GM12874 (cell line): ENCODE measurements at regions not wholly inside any gene's neighbourhood (a gene's known extent, or its start where the extent isn't known, plus 50 kb on each side); places are given as distances from the start of the nearest gene placed in this dataset.

Source experiments
- TF ChIP-seq, protein P1 (sequence below): IDR thresholded peaks from 2 replicates; pipeline ENCODE4 v1.5.1; 2011; ENCODE audit warnings: low read depth, mild to moderate bottlenecking, control low read depth, low read length, moderate library complexity; ENCODE audit not compliant: insufficient read depth

DNA sequence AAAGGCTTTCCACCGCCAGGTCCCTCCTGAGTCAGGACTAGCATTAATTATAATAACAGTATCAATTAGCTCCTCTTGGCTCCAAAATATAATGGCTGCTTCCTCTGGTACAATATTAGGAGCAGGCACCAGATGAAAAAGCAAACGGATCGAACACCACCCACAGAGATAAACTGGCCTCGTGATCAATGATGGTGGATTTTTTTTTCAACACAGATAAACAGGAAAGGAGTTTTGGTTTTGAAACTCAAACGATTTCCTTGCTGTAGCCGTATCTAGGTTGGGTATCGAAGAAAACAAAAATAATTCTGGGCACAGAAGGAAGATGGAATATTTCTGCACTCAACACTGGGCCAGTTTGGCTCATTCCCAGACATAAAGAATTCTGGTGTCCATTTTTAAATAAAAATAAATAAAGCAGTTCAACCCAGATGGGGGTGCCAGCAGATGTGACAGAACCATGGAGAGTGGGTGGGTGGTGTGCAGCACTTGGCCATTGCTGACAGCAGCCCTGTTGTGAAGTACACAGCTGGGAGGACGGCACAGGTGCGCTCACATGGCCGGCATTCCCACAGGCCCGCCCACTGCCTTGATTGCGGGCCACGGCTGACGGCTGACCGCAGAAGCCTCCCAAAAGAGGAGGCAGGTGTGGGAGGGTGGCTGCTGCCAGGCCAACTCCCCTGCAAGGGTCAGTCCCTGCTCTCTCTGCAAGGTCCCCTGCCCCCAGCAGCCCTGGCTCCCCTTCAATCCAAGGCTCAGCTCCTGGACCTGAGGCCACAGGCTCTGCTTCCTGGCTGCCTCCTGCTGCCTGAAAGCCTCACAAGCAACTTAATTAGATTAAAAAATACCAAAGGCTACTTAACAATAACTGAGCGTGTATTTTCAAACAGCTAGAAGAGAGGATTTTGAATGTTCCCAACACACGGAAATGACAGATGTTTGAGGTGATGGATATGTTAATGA is 351.9 kb upstream of the ID2 start:
- TF ChIP-seq, protein P1, sequence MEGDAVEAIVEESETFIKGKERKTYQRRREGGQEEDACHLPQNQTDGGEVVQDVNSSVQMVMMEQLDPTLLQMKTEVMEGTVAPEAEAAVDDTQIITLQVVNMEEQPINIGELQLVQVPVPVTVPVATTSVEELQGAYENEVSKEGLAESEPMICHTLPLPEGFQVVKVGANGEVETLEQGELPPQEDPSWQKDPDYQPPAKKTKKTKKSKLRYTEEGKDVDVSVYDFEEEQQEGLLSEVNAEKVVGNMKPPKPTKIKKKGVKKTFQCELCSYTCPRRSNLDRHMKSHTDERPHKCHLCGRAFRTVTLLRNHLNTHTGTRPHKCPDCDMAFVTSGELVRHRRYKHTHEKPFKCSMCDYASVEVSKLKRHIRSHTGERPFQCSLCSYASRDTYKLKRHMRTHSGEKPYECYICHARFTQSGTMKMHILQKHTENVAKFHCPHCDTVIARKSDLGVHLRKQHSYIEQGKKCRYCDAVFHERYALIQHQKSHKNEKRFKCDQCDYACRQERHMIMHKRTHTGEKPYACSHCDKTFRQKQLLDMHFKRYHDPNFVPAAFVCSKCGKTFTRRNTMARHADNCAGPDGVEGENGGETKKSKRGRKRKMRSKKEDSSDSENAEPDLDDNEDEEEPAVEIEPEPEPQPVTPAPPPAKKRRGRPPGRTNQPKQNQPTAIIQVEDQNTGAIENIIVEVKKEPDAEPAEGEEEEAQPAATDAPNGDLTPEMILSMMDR, result no peak

DNA sequence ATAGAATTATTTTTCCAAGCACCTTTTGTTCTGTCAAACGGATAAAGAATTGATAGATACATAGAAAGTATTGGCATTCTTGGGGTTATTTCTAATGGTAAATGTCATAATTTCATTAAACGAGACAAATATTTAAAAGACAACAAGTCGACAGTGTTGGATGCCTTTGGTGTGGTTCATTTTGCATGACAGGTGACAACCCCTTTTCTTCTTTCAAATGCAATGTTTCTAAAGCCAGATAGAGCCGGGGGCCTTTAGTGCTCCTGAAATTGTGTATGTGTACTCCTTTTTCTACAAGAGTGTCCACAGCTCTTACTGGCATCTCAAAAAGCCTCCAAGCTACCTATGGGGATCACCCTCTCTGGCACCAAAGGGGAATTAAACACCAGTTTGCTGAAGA is 350.8 kb upstream of the ID2 start:
- TF ChIP-seq, protein P1, result no peak

DNA sequence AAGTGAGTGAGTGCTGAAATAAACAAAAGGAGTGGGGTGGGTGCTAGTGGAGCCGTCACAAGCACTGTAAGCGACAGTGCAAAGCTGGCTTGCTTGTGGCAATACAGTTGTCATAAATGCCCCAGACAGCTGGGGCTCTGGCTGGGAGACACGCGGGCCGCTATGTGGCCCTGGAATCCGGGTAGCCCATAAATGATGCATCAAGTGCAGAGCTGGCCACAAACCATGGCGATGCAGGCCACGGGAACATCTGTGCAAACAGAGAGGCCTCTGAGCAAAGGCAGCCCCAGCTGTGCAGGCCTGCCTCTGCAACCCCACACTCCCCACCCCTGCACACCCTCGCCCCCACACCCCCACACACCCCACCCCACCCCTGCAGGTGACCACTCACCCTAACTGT is 349.2 kb upstream of the ID2 start:
- TF ChIP-seq, protein P1, result no peak

DNA sequence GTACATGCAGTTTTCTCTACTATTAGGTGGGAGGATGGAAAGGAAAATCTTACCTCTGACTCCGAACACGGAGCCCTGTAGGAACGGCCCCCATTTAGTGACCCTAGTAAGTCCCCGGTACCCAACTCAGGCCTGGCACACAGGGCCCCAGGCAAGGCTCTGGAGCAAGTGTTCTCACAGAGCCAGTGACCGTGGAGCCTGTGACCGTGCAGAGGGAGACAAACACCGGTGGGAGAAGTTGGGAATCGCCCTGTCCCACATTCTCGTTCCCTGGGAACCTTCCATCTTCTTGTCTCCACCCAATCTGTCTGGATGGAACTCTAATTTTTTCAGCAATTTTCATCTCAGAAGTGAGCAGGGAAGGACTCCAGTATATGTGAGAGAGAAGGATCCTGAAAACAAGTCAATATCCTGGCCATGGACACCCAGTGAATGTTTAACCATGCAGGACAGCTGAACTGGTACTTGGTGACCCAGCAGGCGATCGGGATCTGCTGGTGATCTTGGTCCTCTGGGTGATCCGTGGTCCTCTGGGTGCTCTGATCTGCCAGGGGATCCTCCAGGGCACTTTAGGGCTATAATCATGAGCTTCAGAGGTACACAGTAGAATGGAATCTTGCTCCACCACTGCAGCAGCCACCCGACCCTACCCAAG is 348.6 kb upstream of the ID2 start:
- TF ChIP-seq, protein P1, result no peak

DNA sequence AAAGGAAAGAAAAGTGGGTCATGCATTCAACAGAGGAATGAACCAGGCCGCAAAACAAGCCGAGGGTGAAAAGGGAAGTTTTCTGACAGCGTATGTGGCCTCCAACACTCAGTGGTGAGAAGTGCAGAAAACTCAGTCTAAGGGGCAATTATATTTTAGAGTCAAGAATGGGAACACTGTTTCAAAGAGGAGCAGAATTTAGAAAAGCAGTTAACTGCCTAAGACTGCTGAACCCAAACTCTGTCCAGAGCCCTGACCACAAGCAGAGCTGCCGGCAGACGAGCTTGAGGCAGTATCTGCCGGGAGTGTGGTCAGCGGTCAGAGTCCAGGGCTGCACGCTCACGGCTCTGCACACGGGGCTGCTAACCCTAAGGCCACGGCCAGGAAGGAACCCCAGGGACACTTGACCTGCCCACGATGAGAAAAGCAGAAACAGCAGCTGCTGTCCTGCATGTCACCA is 347.0 kb upstream of the ID2 start:
- TF ChIP-seq, protein P1, result no peak

DNA sequence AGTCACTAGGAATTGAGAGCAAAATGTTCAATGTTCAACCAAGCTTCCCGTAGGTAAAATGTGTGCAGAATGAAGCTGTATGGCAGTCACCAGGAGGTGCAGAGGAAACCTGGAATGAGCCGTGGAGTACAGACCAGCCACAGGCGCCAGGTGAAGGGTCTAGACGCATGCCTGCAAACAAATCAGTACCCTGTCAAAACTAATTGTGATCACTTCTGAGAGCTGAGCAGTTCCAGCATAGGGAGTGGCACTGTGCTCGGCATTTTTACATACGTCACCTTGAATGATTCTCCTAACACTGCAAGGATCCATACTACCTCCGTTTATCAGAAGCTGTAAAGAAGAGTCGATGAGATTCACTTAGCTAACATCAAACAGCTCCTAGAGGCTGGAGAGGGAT is 346.1 kb upstream of the ID2 start:
- TF ChIP-seq, protein P1, result no peak

DNA sequence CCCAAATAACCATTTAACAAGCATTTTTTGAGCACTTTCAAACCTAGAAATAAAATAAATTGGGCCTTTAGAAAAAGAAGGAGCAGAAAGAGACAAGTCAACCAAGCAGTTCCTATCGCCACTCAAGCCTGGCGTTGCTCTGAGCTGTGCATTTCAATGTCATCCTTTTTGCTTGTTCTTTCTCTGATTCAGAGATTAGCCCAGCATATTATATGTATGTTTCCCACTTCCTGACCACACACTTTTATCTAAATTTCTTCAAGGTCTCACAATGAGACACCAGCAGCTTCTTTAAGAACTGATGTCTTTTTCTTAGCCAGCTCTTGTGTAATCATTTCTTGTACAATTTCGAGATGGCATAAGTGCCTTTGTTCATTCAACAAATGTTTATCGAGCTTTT is 344.5 kb upstream of the ID2 start:
- TF ChIP-seq, protein P1, result no peak
